ENCODE measurements at regions not wholly inside any gene's neighbourhood (a gene's known extent, or its start where the extent isn't known, plus 50 kb on each side); places are given as distances from the start of the nearest gene placed in this dataset.

DNA sequence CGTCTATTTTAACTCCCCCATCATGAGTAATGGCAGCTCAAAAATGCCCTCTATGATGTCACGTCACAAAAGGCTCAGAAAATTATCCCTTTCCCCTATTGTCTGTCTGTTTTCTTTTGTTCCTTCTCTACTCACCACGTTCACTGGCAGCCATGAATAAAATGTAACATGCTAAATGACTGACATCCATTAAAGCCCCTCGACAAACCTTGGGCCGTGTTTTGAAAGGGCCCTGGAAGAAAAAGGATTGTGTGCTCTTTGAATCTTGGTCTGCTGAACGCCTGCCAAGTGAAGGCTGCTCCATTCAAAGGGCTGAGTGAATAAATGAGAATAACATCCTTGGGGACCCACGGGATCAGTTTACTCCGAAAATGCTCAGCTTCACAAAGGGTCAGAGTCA lies 118.7 kb downstream of the RPS12 start:
- no peak for TF ChIP-seq EZH2phosphoT487 (IDR thresholded peaks at IDR 0.05; ENCODE audit: low read depth)
- TF ChIP-seq, protein P1, sequence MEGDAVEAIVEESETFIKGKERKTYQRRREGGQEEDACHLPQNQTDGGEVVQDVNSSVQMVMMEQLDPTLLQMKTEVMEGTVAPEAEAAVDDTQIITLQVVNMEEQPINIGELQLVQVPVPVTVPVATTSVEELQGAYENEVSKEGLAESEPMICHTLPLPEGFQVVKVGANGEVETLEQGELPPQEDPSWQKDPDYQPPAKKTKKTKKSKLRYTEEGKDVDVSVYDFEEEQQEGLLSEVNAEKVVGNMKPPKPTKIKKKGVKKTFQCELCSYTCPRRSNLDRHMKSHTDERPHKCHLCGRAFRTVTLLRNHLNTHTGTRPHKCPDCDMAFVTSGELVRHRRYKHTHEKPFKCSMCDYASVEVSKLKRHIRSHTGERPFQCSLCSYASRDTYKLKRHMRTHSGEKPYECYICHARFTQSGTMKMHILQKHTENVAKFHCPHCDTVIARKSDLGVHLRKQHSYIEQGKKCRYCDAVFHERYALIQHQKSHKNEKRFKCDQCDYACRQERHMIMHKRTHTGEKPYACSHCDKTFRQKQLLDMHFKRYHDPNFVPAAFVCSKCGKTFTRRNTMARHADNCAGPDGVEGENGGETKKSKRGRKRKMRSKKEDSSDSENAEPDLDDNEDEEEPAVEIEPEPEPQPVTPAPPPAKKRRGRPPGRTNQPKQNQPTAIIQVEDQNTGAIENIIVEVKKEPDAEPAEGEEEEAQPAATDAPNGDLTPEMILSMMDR (IDR thresholded peaks at IDR 0.05; ENCODE audit: low read depth, low read length) = no peak
